Endometrium (tissue), 2 donors: ENCODE measurements at regions not wholly inside any gene's neighbourhood (a gene's known extent, or its start where the extent isn't known, plus 50 kb on each side); places are given as distances from the start of the nearest gene placed in this dataset.
A peak's percentile ranks its signal among the peaks of the same experiment; 100 is the strongest.
"Not testable (repeated sequence)": the region's sequence is repeated elsewhere in the genome, so short reads cannot be mapped to it uniquely, and the experiment has no call there.

Source experiments
- FAIRE-seq: peaks from 2 replicates; lab custom pipeline; 2012; peaks lifted over from hg19 to GRCh38; lab: Jason Lieb, UNC
- donor health status: control.
- donor health status: control.

GRCh38 chr4:95779447-95779846, 60.4 kb upstream of the PDHA2 start:
- FAIRE-seq = no peak

GRCh38 chr4:95778666-95779065, 61.2 kb upstream of the PDHA2 start:
- FAIRE-seq = no peak

- not testable (repeated sequence) for FAIRE-seq
Observed at GRCh38 chr4:95770605-95771004, 69.3 kb upstream of the PDHA2 start.

GRCh38 chr4:95764961-95765360, 74.9 kb upstream of the PDHA2 start:
- FAIRE-seq = no peak

GRCh38 chr4:95761871-95762270, 78.0 kb upstream of the PDHA2 start:
- no peak for FAIRE-seq

GRCh38 chr4:95761426-95761825, 78.5 kb upstream of the PDHA2 start:
- FAIRE-seq = no peak

GRCh38 chr4:95760646-95761045, 79.2 kb upstream of the PDHA2 start:
- FAIRE-seq = not testable (repeated sequence)

- FAIRE-seq = no peak
Observed at GRCh38 chr4:95758001-95758400, 81.9 kb upstream of the PDHA2 start.

- FAIRE-seq = no peak
Observed at GRCh38 chr4:95754667-95755066, 85.2 kb upstream of the PDHA2 start.

GRCh38 chr4:95749204-95749603, 90.7 kb upstream of the PDHA2 start:
- no peak for FAIRE-seq

- no peak for FAIRE-seq
Observed at GRCh38 chr4:95742872-95743271, 97.0 kb upstream of the PDHA2 start.

- FAIRE-seq = no peak
Observed at GRCh38 chr4:95742179-95742578, 97.7 kb upstream of the PDHA2 start.

- FAIRE-seq = no peak
Observed at GRCh38 chr4:95732061-95732460, 107.8 kb upstream of the PDHA2 start.

- no peak for FAIRE-seq
Observed at GRCh38 chr4:95729596-95729995, 110.3 kb upstream of the PDHA2 start.

- no peak for FAIRE-seq
Observed at GRCh38 chr4:95728145-95728544, 111.7 kb upstream of the PDHA2 start.

- no peak for FAIRE-seq
Observed at GRCh38 chr4:95715830-95716229, 124.1 kb upstream of the PDHA2 start.

- no peak for FAIRE-seq
Observed at GRCh38 chr4:95714571-95714970, 125.3 kb upstream of the PDHA2 start.

GRCh38 chr4:95705323-95705722, 134.6 kb upstream of the PDHA2 start:
- FAIRE-seq = no peak

- no peak for FAIRE-seq
Observed at GRCh38 chr4:95701500-95702170, 138.3 kb upstream of the PDHA2 start.

- FAIRE-seq = no peak
Observed at GRCh38 chr4:95694411-95694810, 145.5 kb upstream of the PDHA2 start.

- FAIRE-seq = no peak
Observed at GRCh38 chr4:95693594-95693993, 144.8 kb upstream of the UNC5C start.

- no peak for FAIRE-seq
Observed at GRCh38 chr4:95676190-95676589, 127.4 kb upstream of the UNC5C start.

- FAIRE-seq = no peak
Observed at GRCh38 chr4:95675623-95676022, 126.8 kb upstream of the UNC5C start.

GRCh38 chr4:95674521-95674981, 125.8 kb upstream of the UNC5C start:
- peak; percentile 64 for FAIRE-seq

GRCh38 chr4:95672811-95673210, 124.0 kb upstream of the UNC5C start:
- no peak for FAIRE-seq
